ENCODE measurements at regions not wholly inside any gene's neighbourhood (a gene's known extent, or its start where the extent isn't known, plus 50 kb on each side); places are given as distances from the start of the nearest gene placed in this dataset.

DNA sequence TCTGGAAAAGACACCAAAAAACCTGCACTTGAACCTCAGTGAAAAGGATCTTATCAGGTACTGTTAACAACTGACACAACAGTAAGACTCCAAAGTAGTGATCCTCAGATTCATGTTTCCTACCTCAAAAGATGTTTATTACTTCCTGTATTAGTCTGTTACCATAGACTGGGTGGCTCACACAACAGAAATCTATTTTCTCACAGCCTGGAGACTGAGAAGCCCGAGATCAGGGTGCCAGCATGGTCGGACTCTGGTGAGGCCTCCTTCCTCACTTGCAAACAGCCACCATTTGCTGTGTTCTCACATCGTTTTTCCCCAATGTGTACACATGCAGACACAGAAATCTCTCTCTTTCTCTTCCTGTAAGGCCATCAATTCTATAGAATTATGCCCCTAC is 154.0 kb upstream of the THSD7A start:
- H3K4me1 ChIP-seq (ENCODE audit: control insufficient read depth, insufficient read depth, low read length): no peaks in the 10 kb centered on the region
- H3K4ac ChIP-seq (ENCODE audit: low read depth, low read length): no peak overlapping the region
- H4K91ac ChIP-seq (ENCODE audit: insufficient read depth, low read depth, low read length): no peak overlapping the region
- H3K36me3 ChIP-seq (ENCODE audit: control insufficient read depth, insufficient read depth, low read length): no peaks in the 10 kb centered on the region
- ATAC-seq (ENCODE audit: low read depth): no peak
- H3K27ac ChIP-seq (ENCODE audit: insufficient read depth, low read length): no peak overlapping the region
- no peak for DNase-seq
- no peak overlapping the region for H3K56ac ChIP-seq (ENCODE audit: extremely low read depth, insufficient read depth, low read length)
- H2BK5ac ChIP-seq (ENCODE audit: low read depth, low read length, poor library complexity, severe bottlenecking): no peak overlapping the region
- no peak overlapping the region for H2AK9ac ChIP-seq (replicated peaks; ENCODE audit: low read depth, low read length, poor library complexity)
- intact Hi-C loops (cut with micrococcal nuclease): no loop called here
- ChIA-PET POLR2A (ENCODE audit: unreplicated experiment) (no interaction called here), CTCF (no interaction called here)
- no peak overlapping the region for H2BK15ac ChIP-seq (ENCODE audit: low read depth, low read length)
- WGBS, 2 experiments (ENCODE audit: extremely low coverage in 2 of 2, insufficient read length in 1 of 2): no CpG with 5 or more reads among the region's 3 CpGs
- no peak overlapping the region for H4K8ac ChIP-seq (ENCODE audit: low read depth in 2 of 2, low read length in 2 of 2)
- H3K9ac ChIP-seq (ENCODE audit: low read depth, low read length): no peak overlapping the region
- no peaks in the 10 kb centered on the region for H3K9me1 ChIP-seq (ENCODE audit: insufficient read depth, low read length)
- no peak overlapping the region for H2AK5ac ChIP-seq (ENCODE audit: low read depth, low read length)
- H3K27me3 ChIP-seq (ENCODE audit: control insufficient read depth, insufficient read depth, low read length): no peaks in the 10 kb centered on the region
- H2AFZ ChIP-seq (replicated peaks; ENCODE audit: low read length, poor library complexity): no peak overlapping the region
- dilution Hi-C loops (cut with HindIII; ENCODE audit: low sequenced_read_pairs, unreplicated experiment): no loop called here
- no peak overlapping the region for H2BK20ac ChIP-seq (ENCODE audit: low read depth, low read length)
- TF ChIP-seq NFE2L2 (IDR thresholded peaks at IDR 0.05; ENCODE audit: low read depth, low read length): no peak
- TF ChIP-seq SMC3 (IDR thresholded peaks at IDR 0.05; ENCODE audit: low read depth, low read length): no peak
- TF ChIP-seq USF2 (IDR thresholded peaks at IDR 0.05; ENCODE audit: low read depth, low read length): no peak
- no peak for TF ChIP-seq CHD1 (IDR thresholded peaks at IDR 0.05; ENCODE audit: low read depth, low read length)
- TF ChIP-seq MXI1 (IDR thresholded peaks at IDR 0.05; ENCODE audit: borderline replicate concordance, low read depth, low read length): no peak
- no peak overlapping the region for H3K4me2 ChIP-seq (ENCODE audit: low read depth, low read length)
- no peak overlapping the region for H3K4me3 ChIP-seq (ENCODE audit: insufficient read depth, low read depth, low read length)
- no peak overlapping the region for H4K5ac ChIP-seq (ENCODE audit: low read depth, low read length)
- in situ Hi-C loops (cut with MboI; ENCODE audit: low sequenced_read_pairs): no loop called here
- BruUV-seq (replicated peaks): no TSS peak
- no peak overlapping the region for H2BK120ac ChIP-seq (ENCODE audit: low read depth, low read length)
- H4K20me1 ChIP-seq (ENCODE audit: insufficient read depth, low read length): no peaks in the 10 kb centered on the region
- no peak overlapping the region for H3K18ac ChIP-seq (ENCODE audit: low read depth, low read length)
- no peaks in the 10 kb centered on the region for H3K79me1 ChIP-seq (ENCODE audit: low read depth in 1 of 2, low read length in 2 of 2)
- no peak overlapping the region for H3K14ac ChIP-seq (replicated peaks; ENCODE audit: low read depth, low read length)
- H3K23ac ChIP-seq (ENCODE audit: low read depth, low read length): no peak overlapping the region
- no peaks in the 10 kb centered on the region for H3K9me3 ChIP-seq (ENCODE audit: control insufficient read depth, insufficient read depth, low read length)
